H54 (cell line): ENCODE measurements at regions not wholly inside any gene's neighbourhood (a gene's known extent, or its start where the extent isn't known, plus 50 kb on each side); places are given as distances from the start of the nearest gene placed in this dataset.
"Not testable (repeated sequence)": the region's sequence is repeated elsewhere in the genome, so short reads cannot be mapped to it uniquely, and the experiment has no call there.

Experiments used
- DNase-seq: peaks from one replicate; pipeline ENCODE4 v3.0.0; 2011; ENCODE audit warnings: low spot score, mixed read lengths; ENCODE audit not compliant: insufficient read length
- FAIRE-seq: peaks from 3 replicates; lab custom pipeline; 2011; peaks lifted over from hg19 to GRCh38; lab: Jason Lieb, UNC
- POLR2A ChIP-seq: IDR thresholded peaks from 2 replicates; pipeline ENCODE4 v1.6.1; 2011; ENCODE audit warnings: low read depth, mild to moderate bottlenecking, low read length

DNA sequence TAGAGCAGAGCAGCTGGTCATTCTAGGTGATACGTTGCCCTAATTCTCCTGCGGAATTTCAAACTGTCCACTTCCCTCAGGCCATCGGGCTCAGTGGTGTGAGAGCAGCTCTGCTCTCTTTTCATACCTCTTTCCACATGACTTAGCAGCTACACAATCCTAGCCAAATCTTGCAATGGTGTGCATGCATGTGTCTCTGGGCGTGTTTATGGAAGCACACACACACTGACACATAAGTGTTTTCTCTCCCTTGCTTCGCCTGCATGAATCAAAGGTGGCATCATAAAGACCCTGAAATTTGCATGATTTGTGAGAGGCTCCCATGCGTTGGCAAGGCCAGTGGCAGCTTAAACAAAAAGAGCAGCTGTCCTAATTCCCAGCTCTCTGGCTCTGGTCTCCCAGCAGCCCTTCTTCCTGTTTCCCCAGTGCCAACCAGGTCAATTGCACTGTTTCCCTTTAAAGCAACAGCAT lies 1189.5 kb downstream of the GATA3 start:
- no peak for FAIRE-seq
- no peak for TF ChIP-seq POLR2A
- no peak for DNase-seq

DNA sequence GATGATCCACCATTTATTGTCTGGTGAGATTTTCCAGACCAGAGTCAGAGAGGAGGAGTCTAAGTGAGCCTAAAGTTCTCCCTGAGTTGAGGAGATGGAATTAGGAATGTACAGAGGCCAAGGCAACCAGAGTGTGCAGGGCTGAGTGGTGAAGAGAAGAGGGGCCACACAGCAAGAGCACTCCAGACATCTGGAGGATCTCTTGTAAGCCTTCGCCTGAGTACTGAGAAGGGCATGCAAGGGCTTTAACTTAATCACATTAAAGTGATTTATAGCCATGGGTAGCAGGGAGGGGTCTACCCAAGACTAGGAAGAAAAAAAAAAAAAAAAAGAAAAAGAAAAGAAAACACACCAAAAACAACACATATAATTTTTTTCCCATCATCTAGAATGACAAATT lies 1190.4 kb downstream of the GATA3 start:
- DNase-seq, result no peak
- no peak for TF ChIP-seq POLR2A
- no peak for FAIRE-seq

DNA sequence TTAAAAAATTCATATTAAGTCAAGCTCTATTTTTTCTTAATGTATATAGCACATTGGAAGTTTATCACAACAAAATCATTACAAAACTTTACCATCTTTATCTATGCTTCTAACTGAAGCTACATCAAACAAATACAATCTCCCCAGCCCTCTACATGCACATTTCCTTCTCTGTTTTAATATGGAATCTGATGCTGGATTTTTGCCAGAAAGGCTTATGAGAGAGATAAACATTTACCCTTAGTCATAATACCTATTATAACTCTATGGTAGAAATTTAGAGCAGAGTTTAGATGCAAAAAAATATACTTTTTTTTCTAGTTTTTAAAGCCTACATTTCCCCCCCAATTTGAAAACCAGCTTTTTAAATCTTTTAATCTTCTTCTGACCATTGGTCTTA lies 1198.6 kb downstream of the GATA3 start:
- FAIRE-seq, result no peak
- no peak for TF ChIP-seq POLR2A

DNA sequence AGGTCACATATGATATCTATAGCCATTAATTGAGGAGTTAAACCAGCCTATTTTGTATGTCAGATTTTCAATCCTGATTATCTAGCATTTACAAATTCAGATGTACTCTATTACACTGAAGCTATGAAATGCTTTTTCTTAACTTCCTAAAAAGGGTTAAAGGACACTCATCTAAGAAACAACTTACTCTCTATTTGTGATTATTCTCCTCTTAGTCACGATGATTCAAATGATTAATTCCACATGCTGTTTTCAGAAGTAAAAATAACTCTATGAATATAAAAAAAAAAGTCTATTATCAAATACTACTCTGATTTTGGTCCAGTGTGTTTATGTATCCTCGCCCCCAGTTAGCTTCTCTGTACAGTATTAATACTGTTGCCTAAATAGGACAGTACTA lies 1199.9 kb downstream of the GATA3 start:
- no peak for TF ChIP-seq POLR2A
- FAIRE-seq (no peak), DNase-seq (no peak)

More for the DNA sequence above, 1198.6 kb downstream of the GATA3 start:
- DNase-seq, result no peak

DNA sequence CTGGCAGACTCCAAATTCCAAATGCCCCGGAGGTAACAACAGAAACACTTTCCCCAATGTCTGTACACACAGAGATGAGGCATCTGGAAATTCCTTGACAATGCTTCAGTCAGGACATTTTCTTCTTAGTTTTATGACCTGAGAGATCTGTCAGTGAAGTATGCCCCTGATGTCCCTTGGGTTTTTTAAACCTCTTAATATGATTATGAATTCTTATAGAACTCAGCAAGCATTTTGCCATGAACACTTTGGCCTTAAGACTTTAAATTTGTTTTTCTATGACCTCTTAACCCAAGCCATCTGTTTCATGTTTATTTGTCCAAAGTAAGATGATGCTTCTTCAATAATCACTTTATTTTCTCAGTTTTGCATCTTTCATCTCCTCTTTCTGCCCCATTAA lies 1206.2 kb downstream of the GATA3 start:
- TF ChIP-seq POLR2A, result no peak
- DNase-seq (no peak), FAIRE-seq (no peak)

DNA sequence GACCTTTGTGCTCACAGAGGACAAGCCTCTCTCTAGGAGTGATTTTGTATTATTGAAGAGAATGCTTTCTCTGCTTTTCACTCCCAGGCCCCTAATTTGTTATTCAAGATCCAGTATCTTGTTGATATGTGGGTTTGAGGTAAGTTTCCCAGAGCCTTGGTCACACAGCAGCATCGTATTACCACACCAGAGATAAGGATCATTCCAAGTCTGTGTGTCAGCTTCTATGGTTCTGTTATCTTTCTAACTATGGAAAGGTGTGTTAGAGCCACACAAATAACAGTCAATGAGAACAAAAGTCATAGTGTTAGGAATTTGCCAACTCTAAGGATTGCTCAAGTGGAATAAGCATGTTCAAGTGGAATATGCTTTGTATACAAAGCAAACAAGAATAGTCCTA lies 1208.3 kb downstream of the GATA3 start:
- DNase-seq (no peak), FAIRE-seq (no peak)
- no peak for TF ChIP-seq POLR2A

DNA sequence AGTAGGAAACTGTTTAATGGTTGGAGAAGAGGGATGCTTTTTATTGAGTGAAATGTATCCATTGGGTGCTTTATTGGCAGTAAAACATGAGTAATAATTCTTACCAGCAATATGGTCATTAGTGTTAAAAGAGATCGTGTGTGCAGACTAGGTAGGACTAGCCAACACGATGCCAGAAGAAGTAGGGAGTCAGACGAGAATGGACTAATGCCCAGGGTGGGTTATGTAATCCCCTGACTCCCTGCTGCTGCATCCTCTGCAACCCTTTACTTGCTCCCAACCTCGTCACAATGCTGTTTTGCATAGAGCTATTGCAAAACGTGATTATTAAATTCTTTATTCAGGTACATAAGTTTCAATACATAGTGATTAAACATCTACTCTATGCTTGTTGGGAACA lies 1213.7 kb downstream of the GATA3 start:
- DNase-seq (no peak), FAIRE-seq (no peak)
- TF ChIP-seq POLR2A, result no peak

DNA sequence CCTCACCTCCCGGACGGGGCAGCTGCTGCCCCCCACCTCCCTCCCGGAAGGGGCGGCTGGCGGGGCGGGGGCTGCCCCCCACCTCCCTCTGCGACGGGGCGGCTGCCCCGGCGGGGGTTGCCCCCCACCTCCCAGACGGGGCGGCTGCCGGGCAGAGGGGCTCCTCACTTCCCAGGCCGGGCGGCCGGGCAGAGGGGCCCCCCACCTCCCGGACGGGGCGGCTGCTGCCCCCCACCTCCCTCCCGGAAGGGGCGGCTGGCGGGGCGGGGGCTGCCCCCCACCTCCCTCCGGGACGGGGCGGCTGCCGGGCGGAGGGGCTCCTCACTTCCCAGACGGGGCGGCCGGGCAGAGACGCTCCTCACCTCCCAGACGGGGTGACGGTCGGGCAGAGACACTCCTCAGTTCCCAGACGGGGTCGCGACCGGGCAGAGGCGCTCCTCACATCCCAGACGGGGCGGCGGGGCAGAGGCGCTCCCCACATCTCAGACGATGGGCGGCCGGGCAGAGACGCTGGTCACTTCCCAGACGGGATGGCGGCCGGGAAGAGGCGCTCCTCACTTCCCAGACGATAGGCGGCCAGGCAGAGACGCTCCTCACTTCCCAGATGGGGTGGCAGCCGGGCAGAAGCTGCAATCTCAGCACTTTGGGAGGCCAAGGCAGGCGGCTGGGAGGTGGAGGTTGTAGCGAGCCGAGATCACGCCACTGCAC lies 1218.8 kb downstream of the GATA3 start:
- DNase-seq, FAIRE-seq: not testable (repeated sequence)

DNA sequence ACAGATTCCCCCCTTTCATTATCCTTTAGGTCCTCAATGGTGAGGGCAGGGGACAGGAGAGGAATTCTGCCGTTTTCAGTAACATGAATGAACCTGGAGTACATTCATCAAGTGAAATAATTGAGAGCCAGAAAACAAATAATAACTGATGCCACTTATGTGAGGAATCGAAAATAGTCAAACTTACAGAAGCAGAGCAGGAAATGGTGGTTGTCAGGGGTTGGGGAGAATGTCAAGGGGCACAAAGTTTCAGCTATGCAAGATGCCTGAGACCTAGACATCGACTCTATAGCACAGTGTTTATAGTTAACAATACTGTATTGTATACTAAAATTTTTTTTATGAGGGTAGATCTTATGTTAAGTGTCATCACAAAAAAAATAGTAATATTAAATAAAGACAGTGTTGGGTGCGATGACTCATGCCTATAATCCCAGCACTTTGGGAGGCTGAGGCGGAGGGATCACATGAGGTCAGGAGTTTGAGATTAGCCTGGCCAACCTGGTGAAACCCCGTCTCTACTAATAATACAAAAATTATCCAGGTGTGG lies 1219.8 kb downstream of the GATA3 start:
- no peak for DNase-seq
- no peak for FAIRE-seq
- no peak for TF ChIP-seq POLR2A

DNA sequence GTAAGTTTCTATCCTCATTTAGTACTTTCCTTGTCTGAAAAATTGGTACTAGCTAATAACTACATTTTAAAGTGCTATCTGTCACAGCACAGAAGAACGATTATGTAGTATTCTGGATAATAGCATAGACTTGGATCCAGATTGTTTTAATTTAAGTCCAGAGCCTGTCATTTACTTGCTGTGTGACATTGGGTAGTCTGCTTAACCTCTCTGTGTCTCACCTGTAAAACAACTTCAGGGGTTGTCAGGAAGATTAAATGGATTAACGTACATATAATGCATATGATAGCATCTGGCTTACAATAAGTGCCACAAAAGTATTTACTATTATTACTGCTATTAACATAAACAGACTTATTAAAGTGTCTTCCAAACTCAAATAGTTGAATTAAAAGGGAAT lies 1221.4 kb downstream of the GATA3 start:
- no peak for FAIRE-seq
- DNase-seq, result no peak
- TF ChIP-seq POLR2A, result no peak

DNA sequence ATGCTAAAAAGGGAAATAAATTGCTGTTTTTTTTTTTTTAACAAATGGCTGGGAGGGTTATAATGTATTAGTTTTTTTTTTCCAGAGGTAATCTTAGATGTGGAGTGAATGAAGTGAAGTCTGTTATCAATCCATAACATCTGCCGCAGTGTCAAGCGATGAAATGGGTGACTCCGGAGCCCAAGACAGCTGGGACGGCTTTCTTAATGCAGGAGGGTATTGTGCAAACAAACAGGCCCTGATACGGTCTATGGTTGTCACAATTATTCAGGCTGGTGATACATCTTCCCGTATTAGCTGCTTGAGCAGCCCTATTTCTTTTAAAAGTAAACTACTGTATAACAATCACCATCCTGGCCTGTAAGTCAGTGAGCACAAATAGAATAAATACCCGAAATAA lies 1231.2 kb downstream of the GATA3 start:
- TF ChIP-seq POLR2A, result no peak
- FAIRE-seq (no peak), DNase-seq (no peak)

DNA sequence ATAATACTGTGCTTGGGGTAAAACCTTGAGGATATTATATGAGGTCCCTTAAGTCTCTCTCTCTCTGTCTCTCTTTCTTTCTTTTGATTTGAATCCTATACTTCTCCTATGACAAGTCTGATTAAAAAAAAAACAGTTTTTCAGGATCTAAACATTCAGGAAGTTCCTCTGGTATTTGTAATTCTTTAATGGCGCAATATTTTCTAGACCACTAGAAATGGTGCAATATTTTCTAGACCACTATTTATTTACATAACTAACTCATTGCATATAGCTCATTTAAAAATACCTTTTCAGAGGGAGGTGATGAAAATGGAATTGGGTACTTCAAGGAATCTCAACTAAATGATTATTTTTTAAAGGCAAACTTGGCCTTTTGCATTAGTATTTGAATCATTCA lies 1235.3 kb downstream of the GATA3 start:
- TF ChIP-seq POLR2A, result no peak
- no peak for FAIRE-seq
- DNase-seq, result no peak

DNA sequence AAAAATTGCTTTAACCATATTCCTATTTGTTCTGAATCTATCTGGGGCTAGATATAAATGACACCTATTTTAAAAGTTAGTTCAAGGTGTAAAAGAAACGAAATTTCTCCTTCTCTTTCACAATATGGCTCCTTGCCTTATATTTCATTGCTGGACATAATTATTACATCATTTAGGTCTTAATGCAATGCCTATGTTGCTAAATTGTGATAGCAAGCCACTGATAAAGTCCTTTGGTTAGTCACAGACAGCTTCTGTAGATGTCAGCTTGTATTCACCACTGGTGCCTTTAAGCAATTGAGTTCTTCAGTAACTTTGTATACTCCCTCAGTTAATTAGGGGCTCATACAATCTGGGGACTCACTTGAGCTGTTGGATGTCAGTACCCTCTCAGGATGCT lies 1236.6 kb downstream of the GATA3 start:
- FAIRE-seq (no peak), DNase-seq (no peak)
- TF ChIP-seq POLR2A, result no peak

DNA sequence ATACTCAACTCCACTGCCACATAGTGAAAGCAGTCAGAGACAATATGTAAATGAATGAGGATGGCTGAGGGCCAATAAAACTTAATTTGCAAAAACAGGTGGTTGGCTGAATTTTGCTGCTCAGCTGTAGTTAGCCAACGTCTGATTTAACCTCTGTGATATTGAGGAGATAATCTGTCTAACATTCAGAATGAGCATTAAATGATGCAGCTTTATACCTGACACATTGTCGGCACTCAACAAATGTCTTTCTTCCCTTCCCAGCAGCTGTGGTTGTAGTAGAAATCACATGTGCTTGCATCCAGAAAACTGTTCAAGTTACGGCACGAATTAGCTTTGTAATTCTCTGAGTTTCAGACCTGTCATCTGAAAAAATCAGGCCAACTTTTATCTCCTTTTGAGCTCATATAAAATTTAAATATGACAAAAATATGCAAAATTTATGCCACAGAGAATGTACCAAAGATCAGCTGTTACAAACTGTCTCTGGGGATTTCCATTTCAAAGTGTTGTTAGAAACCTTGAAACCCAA lies 1239.7 kb downstream of the GATA3 start:
- DNase-seq, result no peak
- FAIRE-seq, result no peak
- TF ChIP-seq POLR2A, result no peak

DNA sequence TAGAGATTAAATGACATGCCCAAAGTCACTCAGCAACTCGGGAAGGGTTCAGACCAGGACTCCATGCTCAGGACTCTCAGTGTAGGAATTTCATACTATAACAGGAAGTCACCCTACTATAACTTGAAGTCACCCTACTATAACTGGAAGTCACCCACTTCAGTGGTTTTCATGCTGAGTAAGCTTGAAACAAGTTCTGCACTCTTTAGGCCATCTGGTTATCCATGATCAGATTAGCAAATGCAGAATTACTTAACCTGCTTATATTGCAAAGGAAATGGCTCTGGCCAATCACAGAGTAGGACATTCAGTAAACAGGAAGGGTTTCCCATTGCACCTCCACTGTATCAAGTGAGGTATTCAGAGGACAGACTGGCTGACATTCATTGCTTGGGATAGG lies 1240.4 kb downstream of the GATA3 start:
- TF ChIP-seq POLR2A, result no peak
- DNase-seq (no peak), FAIRE-seq (no peak)
